ENCODE measurements at regions not wholly inside any gene's neighbourhood (a gene's known extent, or its start where the extent isn't known, plus 50 kb on each side); places are given as distances from the start of the nearest gene placed in this dataset.

DNA sequence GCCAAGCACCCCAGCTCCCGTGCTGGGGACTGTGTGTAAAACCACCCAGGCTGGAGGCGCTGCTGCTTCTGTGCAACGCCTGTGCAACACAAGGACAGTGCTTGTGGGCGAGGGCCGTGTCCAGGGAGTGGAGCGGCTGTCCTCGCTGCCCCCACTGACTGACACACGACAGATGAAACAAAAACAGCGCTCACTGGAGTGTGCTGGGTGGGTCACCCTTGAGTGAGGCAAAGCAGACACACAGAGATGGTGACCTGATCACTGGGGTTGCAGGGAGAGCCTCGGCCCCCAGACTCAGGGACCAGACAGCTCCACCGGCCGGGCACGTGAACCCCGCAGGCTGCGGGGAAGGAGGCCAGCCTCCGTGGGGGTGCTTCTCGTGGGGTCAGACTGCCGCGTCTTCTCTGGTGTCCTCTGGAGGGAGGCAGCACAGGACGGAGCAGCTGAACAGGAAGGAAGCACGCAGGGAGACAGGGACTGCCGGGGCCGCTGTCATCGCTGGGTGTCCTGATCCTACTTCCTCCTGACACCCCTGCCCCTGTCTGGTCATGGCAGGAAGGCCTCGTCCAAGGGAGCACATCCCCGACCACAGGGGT lies 75.9 kb upstream of the CST7 start:
- DNase-seq (ENCODE audit: low read depth), result no peak

DNA sequence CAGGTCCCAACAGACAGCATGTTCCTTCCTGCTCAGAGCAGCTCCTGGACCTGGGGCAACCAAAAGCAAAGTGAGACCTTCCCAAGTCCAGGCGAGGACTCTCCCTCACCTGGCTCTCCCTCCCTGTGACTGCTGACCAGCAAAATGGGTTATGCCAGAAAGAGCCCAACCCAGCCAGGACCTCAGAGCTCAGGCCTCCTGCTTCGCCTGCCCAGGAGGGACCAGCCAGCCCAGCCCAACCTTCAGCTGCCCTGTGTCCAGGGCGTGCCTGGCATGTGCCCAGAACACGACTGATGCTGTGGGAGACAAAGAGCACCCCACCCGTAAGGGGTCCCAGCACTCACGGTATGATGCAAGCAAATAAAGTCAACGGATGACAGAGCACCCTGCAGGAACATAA lies 74.0 kb upstream of the CST7 start:
- in situ Hi-C loops (cut with HindIII; ENCODE audit: low sequenced_read_pairs), result no loop called here
- H3K4me3 ChIP-seq (ENCODE audit: low read depth, low read length), result no peak overlapping the region
- TF ChIP-seq, protein P1, sequence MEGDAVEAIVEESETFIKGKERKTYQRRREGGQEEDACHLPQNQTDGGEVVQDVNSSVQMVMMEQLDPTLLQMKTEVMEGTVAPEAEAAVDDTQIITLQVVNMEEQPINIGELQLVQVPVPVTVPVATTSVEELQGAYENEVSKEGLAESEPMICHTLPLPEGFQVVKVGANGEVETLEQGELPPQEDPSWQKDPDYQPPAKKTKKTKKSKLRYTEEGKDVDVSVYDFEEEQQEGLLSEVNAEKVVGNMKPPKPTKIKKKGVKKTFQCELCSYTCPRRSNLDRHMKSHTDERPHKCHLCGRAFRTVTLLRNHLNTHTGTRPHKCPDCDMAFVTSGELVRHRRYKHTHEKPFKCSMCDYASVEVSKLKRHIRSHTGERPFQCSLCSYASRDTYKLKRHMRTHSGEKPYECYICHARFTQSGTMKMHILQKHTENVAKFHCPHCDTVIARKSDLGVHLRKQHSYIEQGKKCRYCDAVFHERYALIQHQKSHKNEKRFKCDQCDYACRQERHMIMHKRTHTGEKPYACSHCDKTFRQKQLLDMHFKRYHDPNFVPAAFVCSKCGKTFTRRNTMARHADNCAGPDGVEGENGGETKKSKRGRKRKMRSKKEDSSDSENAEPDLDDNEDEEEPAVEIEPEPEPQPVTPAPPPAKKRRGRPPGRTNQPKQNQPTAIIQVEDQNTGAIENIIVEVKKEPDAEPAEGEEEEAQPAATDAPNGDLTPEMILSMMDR (IDR thresholded peaks at IDR 0.05; ENCODE audit: low read depth, low read length, missing control alignments), result no peak
- no peak for DNase-seq (ENCODE audit: low read depth)

More for the DNA sequence above, 75.9 kb upstream of the CST7 start:
- in situ Hi-C loops (cut with HindIII; ENCODE audit: low sequenced_read_pairs), result no loop called here
- TF ChIP-seq, protein P1 (IDR thresholded peaks at IDR 0.05; ENCODE audit: low read depth, low read length, missing control alignments), result no peak
- no peak overlapping the region for H3K4me3 ChIP-seq (ENCODE audit: low read depth, low read length)

DNA sequence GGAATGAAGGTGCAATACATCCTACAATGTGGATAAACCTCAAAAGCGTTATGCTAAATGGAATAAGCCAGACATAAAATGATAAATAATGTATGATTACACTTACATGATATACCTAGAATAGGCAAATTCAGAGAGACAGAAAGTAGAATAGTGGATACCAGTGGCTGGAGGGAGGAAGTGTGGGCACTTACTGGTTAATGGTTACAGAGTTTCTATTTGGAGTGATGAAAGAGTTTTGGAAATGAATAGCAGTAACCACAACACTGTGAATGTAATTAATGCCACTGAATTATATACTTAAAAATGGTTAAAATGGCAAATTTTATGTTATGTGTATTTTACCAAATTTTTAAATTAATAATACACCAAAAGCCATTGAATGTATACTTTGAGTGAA lies 71.4 kb upstream of the CST7 start:
- no peak for DNase-seq (ENCODE audit: low read depth)
- TF ChIP-seq, protein P1 (IDR thresholded peaks at IDR 0.05; ENCODE audit: low read depth, low read length, missing control alignments), result no peak
- in situ Hi-C loops (cut with HindIII; ENCODE audit: low sequenced_read_pairs), result no loop called here
- H3K4me3 ChIP-seq (ENCODE audit: low read depth, low read length), result no peak overlapping the region

DNA sequence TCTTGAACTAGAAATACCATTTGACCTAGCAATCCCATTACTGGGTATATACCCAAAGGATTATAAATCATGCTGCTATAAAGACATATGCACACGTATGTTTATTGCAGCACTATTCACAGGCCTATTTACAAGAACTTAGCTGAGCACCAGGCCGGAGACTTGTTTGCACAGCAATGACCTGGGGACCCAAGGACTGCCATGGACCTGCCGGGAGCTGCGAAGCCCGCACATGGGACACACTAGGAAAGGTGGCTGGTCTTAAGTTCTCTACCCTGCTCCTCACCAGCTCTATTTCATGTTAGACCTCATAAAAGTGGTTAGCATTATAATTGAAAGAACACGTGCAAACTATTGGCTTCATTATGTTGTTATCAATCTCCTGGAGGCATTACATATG lies 70.4 kb upstream of the CST7 start:
- in situ Hi-C loops (cut with HindIII; ENCODE audit: low sequenced_read_pairs), result no loop called here
- H3K4me3 ChIP-seq (ENCODE audit: low read depth, low read length), result no peak overlapping the region
- no peak for DNase-seq (ENCODE audit: low read depth)
- TF ChIP-seq, protein P1 (IDR thresholded peaks at IDR 0.05; ENCODE audit: low read depth, low read length, missing control alignments), result no peak

DNA sequence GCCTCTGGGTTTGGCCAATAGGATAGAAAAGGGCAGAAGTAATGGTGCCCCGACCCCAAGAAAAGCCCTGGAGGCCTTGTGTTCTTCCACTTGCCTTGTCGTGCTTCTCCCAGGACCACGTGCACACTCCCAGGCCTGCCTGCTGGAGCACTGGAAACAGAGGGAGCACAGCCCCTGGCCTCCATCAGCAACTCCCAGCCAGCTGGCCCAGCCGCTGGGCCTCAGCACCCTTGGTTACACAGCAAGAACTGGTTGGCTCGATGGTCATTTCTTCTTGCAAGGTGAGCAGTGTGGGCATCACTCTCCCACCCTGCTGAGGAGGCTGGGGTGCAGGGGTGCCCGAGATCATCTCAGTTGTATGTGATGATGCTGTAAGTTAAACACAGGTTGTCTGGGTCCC lies 69.2 kb upstream of the CST7 start:
- in situ Hi-C loops (cut with HindIII; ENCODE audit: low sequenced_read_pairs), result no loop called here
- no peak for DNase-seq (ENCODE audit: low read depth)
- no peak overlapping the region for H3K4me3 ChIP-seq (ENCODE audit: low read depth, low read length)
- TF ChIP-seq, protein P1 (IDR thresholded peaks at IDR 0.05; ENCODE audit: low read depth, low read length, missing control alignments), result no peak

DNA sequence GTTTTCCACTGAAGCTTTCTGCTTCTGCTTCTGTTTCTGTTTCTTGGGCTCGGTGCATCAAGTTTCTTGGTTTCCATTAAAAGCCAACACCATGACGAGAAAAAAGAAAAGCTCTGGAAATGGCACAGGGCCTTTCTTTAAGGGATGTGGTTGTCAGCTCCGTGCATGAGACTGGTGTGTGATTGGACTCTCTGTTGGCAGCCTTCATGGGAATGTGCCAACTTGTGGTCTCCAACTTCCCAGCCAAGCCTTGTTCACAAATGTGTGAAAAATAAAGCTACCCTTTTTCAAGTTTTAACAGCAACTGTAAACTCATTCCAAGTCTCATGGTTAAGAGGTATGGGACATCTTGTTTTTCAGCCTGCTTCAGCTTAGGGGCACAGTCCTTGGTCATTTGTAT lies 68.7 kb upstream of the CST7 start:
- TF ChIP-seq, protein P1 (IDR thresholded peaks at IDR 0.05; ENCODE audit: low read depth, low read length, missing control alignments), result no peak
- H3K4me3 ChIP-seq (ENCODE audit: low read depth, low read length), result no peak overlapping the region
- DNase-seq (ENCODE audit: low read depth), result peak; percentile 6
- in situ Hi-C loops (cut with HindIII; ENCODE audit: low sequenced_read_pairs), result no loop called here
